HepG2 (cell line): ENCODE measurements at regions not wholly inside any gene's neighbourhood (a gene's known extent, or its start where the extent isn't known, plus 50 kb on each side); places are given as distances from the start of the nearest gene placed in this dataset.

Experiments used
- ATAC-seq: fragments of 200-7000 bp; cut with Tn5 transposase; 3 replicates; pipeline ENCODE4 v1.9.1; 2020; ENCODE audit warnings: mild to moderate bottlenecking, moderate library complexity
- BruUV-seq: library from RNA; stranded (reverse); fragments of 400-500 nt; replicated peaks from 2 replicates; lab custom pipeline; 2021; lab: Mats Ljungman, UMichigan
- CTCF ChIA-PET: fragments of 300-600 bp; formaldehyde crosslinking; extraction: SDS; loops from one replicate; lab custom pipeline; 2021; ENCODE audit warnings: low total read pairs, inconsistent platforms, low intra/inter-chr PET ratio; lab: Yijun Ruan, JAX
- POLR2A ChIA-PET: fragments of 350-600 bp; sonication (Branson Sonifier 250); formaldehyde crosslinking; loops from one replicate; lab custom pipeline; 2020; ENCODE audit warnings: antibody characterized with exemption, inconsistent platforms; lab: Yijun Ruan, JAX
- DNase-seq: peaks from one replicate; pipeline ENCODE4 v3.0.0-alpha.2; 2015; ENCODE audit warnings: low spot score
- FAIRE-seq: peaks from 3 replicates; lab custom pipeline; 2011; peaks lifted over from hg19 to GRCh38; lab: Jason Lieb, UNC
- H2AFZ ChIP-seq: one replicate; pipeline ENCODE4 v1.6.1; 2011; ENCODE audit warnings: low read length, inconsistent platforms
- H3K27ac ChIP-seq: fragments of 300-600 bp; 3 replicates; pipeline ENCODE4 v1.8.0; 2011; ENCODE audit warnings: mixed run types, mild to moderate bottlenecking, mixed read lengths, low read length, inconsistent platforms; ENCODE audit not compliant: insufficient read depth; ENCODE audit errors: extremely low read length
- H3K27me3 ChIP-seq, 2 experiments: fragments of 200-600 bp in 1 of 2; 2 replicates in 1 of 2; 3 replicates in 1 of 2; pipeline versions ENCODE4 v1.6.0 to v1.8.0; 2011; ENCODE audit warnings: low read length in 2 of 2, mild to moderate bottlenecking in 2 of 2, moderate library complexity in 2 of 2, inconsistent platforms in 1 of 2; ENCODE audit not compliant: insufficient read depth in 2 of 2, control insufficient read depth in 1 of 2
- H3K36me3 ChIP-seq, 2 experiments: fragments of 200-600 bp in 1 of 2; replicated peaks in 1 of 2; 2 replicates in 1 of 2; 3 replicates in 1 of 2; pipeline versions ENCODE4 v1.5.1 to v1.8.0; 2011; ENCODE audit warnings: low read length in 2 of 2, inconsistent platforms in 1 of 2; ENCODE audit not compliant: insufficient read depth in 2 of 2, control insufficient read depth in 1 of 2
- H3K4me1 ChIP-seq: 2 replicates; pipeline ENCODE4 v1.5.1; 2012; ENCODE audit warnings: low read length, inconsistent platforms; ENCODE audit not compliant: insufficient read depth
- H3K4me2 ChIP-seq: 2 replicates; pipeline ENCODE4 v1.6.0; 2011; ENCODE audit warnings: low read depth, low read length, inconsistent platforms
- H3K4me3 ChIP-seq, 3 experiments: fragments of 200-600 bp in 1 of 3; sonication (generic), shearing (Covaris generic) in 1 of 3; replicated peaks in 1 of 3; 2 replicates each; pipeline ENCODE4 v1.5.1; 2011 to 2016; ENCODE audit warnings: low read length in 3 of 3, inconsistent platforms in 2 of 3, low read depth in 2 of 3, mild to moderate bottlenecking in 2 of 3, control low read depth in 1 of 3, mixed read lengths in 1 of 3; ENCODE audit not compliant: insufficient read depth in 1 of 3
- H3K79me2 ChIP-seq: one replicate; pipeline ENCODE4 v1.6.1; 2011; ENCODE audit warnings: low read length, inconsistent platforms; ENCODE audit not compliant: insufficient read depth
- H3K9ac ChIP-seq: 2 replicates; pipeline ENCODE4 v1.6.0; 2011; ENCODE audit warnings: mild to moderate bottlenecking, low read depth, low read length, inconsistent platforms; ENCODE audit not compliant: insufficient read depth
- H3K9me3 ChIP-seq: 2 replicates; pipeline ENCODE4 v1.5.1; 2012; ENCODE audit warnings: mild to moderate bottlenecking, low read length
- H4K20me1 ChIP-seq: 2 replicates; pipeline ENCODE4 v1.6.0; 2011; ENCODE audit warnings: inconsistent platforms, mild to moderate bottlenecking, low read length, moderate library complexity; ENCODE audit not compliant: insufficient read depth
- BHLHE40 ChIP-seq: IDR thresholded peaks from 2 replicates; pipeline ENCODE4 v1.6.1; 2011; ENCODE audit warnings: low read length, improper control_type of control experiment
- MAFK ChIP-seq, 2 experiments: IDR thresholded peaks in 1 of 2; conservative IDR thresholded peaks in 1 of 2; 2 replicates each; pipeline ENCODE4 v1.6.1; 2011; ENCODE audit warnings: improper control_type of control experiment in 2 of 2, low read length in 2 of 2
- SRSF1 ChIP-seq: fragments of 200-400 bp; formaldehyde crosslinking; optimal IDR thresholded peaks from 2 replicates; pipeline ENCODE3; 2017; ENCODE audit warnings: mild to moderate bottlenecking, low read depth, low read length, moderate library complexity
- TCF7L2 ChIP-seq: IDR thresholded peaks from 2 replicates; pipeline ENCODE4 v1.6.1; 2011; ENCODE audit warnings: mild to moderate bottlenecking, low read depth, low read length, moderate library complexity
- ZMYM3 ChIP-seq: sonication (generic); formaldehyde crosslinking; IDR thresholded peaks from 2 replicates; pipeline ENCODE4 v1.5.1; 2020; ENCODE audit warnings: mild to moderate bottlenecking, missing genetic modification reagents
- ZNF136 ChIP-seq: sonication (generic); formaldehyde crosslinking; IDR thresholded peaks from 2 replicates; pipeline ENCODE4 v1.8.1; 2022; ENCODE audit warnings: low read depth, mild to moderate bottlenecking, moderate library complexity, missing genetic modification reagents
- ZNF225 ChIP-seq: sonication (generic); formaldehyde crosslinking; IDR thresholded peaks from 2 replicates; pipeline ENCODE4 v1.4.0; 2020; ENCODE audit warnings: mild to moderate bottlenecking, missing genetic modification reagents
- ZNF616 ChIP-seq: sonication (generic); formaldehyde crosslinking; IDR thresholded peaks from 2 replicates; pipeline ENCODE4 v1.5.0; 2020; ENCODE audit warnings: low read depth, mild to moderate bottlenecking, missing genetic modification reagents
- ZNF703 ChIP-seq: sonication (generic); formaldehyde crosslinking; IDR thresholded peaks from 2 replicates; pipeline ENCODE4 v1.5.1; 2020; ENCODE audit warnings: missing genetic modification reagents, mild to moderate bottlenecking, moderate library complexity, borderline replicate concordance
- ZSCAN20 ChIP-seq: sonication (generic); formaldehyde crosslinking; IDR thresholded peaks from 2 replicates; pipeline ENCODE4 v1.4.0; 2020; ENCODE audit warnings: missing genetic modification reagents, mild to moderate bottlenecking, borderline replicate concordance
- WGBS: methylation state at CpG from one replicate; pipeline ENCODE4 v1.1.6; 2017; ENCODE audit warnings: low lambda C conversion rate; 5-methylcytosine and 5-hydroxymethylcytosine counted together
- in situ Hi-C: cut with HindIII; loops from 2 replicates; pipeline ENCODE4 v1.10.0; 2017; ENCODE audit warnings: low pct_unique_long_range_greater_than_20kb; ENCODE audit not compliant: extremely low pct_ligation_motif_present
- intact Hi-C: fragments of 100-400 bp; cut with micrococcal nuclease; formaldehyde crosslinking; loops from one replicate; pipeline ENCODE4 v1.10.0; 2022; ENCODE audit not compliant: unreplicated experiment
- TF ChIP-seq, protein P1 (sequence below): sonication (generic); formaldehyde crosslinking; IDR thresholded peaks from 2 replicates; pipeline ENCODE4 v1.5.1; 2020; ENCODE audit warnings: missing genetic modification reagents, mild to moderate bottlenecking, borderline replicate concordance
- TF ChIP-seq, protein P2 (sequence below): sonication (generic); formaldehyde crosslinking; IDR thresholded peaks from 2 replicates; pipeline ENCODE4 v1.8.0; 2022; ENCODE audit warnings: mild to moderate bottlenecking, missing genetic modification reagents, moderate library complexity
- TF ChIP-seq, protein P3 (sequence below): sonication (generic); formaldehyde crosslinking; IDR thresholded peaks from 2 replicates; pipeline ENCODE4 v1.9.0; 2021; ENCODE audit warnings: missing genetic modification reagents, borderline replicate concordance
- TF ChIP-seq, protein P4 (sequence below): IDR thresholded peaks from 2 replicates; pipeline ENCODE4 v1.6.1; 2016
- TF ChIP-seq, protein P5 (sequence below), 2 experiments: fragments of 450-650 bp in 1 of 2; sonication (generic) in 1 of 2; formaldehyde crosslinking; IDR thresholded peaks; 2 replicates each; pipeline versions ENCODE4 v1.5.0 to v1.8.0; 2020 to 2022; ENCODE audit warnings: mild to moderate bottlenecking in 1 of 2, missing genetic modification reagents in 1 of 2

DNA sequence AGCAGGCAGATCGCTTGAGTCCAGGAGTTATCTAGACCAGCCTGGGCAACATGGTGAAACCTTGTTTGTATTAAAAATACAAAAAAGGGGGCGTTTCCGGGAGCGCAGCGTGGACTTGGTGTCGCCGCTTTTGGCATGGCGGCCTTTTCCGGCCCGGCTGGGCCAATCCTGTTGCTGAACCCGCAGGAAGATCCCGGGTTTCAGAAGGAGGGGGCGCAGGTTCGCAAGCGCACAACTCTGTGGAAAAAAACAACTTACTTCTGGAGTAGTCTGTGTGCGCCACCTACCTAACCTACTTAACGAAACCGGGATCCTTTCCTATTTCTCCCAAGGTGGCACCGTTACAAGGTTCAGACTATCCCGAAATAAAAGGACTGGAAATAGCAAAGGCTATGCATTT lies 198.6 kb downstream of the MSX2 start (continued):
- TF ChIP-seq MAFK (conservative IDR thresholded peaks at IDR 0.05 in 1 of 2, IDR thresholded peaks at IDR 0.05 in 1 of 2; ENCODE audit: low read length in 2 of 2) (no peak), TCF7L2 (no peak), ZNF703 (CRISPR knock-in tag) (no peak)
- TF ChIP-seq, protein P1, sequence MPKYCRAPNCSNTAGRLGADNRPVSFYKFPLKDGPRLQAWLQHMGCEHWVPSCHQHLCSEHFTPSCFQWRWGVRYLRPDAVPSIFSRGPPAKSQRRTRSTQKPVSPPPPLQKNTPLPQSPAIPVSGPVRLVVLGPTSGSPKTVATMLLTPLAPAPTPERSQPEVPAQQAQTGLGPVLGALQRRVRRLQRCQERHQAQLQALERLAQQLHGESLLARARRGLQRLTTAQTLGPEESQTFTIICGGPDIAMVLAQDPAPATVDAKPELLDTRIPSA (CRISPR knock-in tag) = no peak

DNA sequence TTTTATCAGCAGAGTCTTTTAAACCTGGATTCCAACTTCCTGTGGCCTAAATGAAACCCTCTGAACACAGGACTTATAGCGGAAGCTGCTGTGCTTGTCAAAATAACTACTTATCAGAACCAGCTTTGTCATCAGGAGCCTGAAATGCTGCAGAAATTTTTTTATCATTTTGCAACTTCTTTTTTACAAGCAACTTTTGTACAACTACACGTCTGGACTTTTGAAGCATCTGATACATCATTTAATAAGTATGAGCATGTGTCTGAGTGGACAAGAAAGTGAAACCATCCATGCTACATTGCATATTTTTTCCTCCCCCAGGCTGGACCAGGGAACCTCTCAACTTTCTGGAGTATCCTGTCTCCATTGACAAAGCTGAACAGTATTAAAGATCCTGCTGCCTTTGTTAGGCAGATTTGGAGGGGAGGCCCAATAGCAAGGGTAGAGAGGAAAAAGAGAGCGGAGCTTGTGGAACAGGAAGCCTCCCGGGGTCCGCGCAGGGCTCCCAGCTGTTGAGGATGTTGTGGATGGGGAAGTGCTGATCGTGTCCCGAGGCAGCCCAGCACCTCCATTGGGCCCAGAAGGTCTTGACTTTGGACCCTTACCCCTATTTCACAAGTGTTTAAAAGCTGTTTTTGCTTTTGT lies 196.6 kb downstream of the MSX2 start:
- BruUV-seq = no TSS peak
- Histone ChIP-seq H3K4me1 (no peaks in the 10 kb centered on the region), H3K36me3 (no peaks in the 10 kb centered on the region), H4K20me1 (no peaks in the 10 kb centered on the region), H3K27ac (no peak overlapping the region), H3K4me2 (no peak overlapping the region)
- FAIRE-seq = no peak
- CTCF ChIA-PET = no interaction called here
- WGBS = 38% methylated on average over 8 of the region's 8 CpGs
- TF ChIP-seq BHLHE40 = no peak
- TF ChIP-seq, protein P2, sequence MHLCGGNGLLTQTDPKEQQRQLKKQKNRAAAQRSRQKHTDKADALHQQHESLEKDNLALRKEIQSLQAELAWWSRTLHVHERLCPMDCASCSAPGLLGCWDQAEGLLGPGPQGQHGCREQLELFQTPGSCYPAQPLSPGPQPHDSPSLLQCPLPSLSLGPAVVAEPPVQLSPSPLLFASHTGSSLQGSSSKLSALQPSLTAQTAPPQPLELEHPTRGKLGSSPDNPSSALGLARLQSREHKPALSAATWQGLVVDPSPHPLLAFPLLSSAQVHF (CRISPR knock-in tag) = no peak
- no peak for TF ChIP-seq ZSCAN20
- TF ChIP-seq ZMYM3 (CRISPR knock-in tag) = no peak
- TF ChIP-seq, protein P3, sequence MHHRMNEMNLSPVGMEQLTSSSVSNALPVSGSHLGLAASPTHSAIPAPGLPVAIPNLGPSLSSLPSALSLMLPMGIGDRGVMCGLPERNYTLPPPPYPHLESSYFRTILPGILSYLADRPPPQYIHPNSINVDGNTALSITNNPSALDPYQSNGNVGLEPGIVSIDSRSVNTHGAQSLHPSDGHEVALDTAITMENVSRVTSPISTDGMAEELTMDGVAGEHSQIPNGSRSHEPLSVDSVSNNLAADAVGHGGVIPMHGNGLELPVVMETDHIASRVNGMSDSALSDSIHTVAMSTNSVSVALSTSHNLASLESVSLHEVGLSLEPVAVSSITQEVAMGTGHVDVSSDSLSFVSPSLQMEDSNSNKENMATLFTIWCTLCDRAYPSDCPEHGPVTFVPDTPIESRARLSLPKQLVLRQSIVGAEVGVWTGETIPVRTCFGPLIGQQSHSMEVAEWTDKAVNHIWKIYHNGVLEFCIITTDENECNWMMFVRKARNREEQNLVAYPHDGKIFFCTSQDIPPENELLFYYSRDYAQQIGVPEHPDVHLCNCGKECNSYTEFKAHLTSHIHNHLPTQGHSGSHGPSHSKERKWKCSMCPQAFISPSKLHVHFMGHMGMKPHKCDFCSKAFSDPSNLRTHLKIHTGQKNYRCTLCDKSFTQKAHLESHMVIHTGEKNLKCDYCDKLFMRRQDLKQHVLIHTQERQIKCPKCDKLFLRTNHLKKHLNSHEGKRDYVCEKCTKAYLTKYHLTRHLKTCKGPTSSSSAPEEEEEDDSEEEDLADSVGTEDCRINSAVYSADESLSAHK (CRISPR knock-in tag) = no peak
- TF ChIP-seq ZNF136 = no peak
- TF ChIP-seq, protein P4, sequence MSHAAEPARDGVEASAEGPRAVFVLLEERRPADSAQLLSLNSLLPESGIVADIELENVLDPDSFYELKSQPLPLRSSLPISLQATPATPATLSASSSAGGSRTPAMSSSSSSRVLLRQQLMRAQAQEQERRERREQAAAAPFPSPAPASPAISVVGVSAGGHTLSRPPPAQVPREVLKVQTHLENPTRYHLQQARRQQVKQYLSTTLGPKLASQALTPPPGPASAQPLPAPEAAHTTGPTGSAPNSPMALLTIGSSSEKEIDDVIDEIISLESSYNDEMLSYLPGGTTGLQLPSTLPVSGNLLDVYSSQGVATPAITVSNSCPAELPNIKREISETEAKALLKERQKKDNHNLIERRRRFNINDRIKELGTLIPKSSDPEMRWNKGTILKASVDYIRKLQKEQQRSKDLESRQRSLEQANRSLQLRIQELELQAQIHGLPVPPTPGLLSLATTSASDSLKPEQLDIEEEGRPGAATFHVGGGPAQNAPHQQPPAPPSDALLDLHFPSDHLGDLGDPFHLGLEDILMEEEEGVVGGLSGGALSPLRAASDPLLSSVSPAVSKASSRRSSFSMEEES (CRISPR knock-in tag) = no peak
- TF ChIP-seq SRSF1 = no peak
- no peak for TF ChIP-seq ZNF225 (CRISPR knock-in tag)
- TF ChIP-seq, protein P5, sequence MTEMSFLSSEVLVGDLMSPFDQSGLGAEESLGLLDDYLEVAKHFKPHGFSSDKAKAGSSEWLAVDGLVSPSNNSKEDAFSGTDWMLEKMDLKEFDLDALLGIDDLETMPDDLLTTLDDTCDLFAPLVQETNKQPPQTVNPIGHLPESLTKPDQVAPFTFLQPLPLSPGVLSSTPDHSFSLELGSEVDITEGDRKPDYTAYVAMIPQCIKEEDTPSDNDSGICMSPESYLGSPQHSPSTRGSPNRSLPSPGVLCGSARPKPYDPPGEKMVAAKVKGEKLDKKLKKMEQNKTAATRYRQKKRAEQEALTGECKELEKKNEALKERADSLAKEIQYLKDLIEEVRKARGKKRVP (CRISPR knock-in tag; IDR thresholded peaks at IDR 0.05) = no peak
- TF ChIP-seq ZNF616 = no peak
- TF ChIP-seq, all 625 proteins: peak for 0
- no peak overlapping the region for H2AFZ ChIP-seq
- no peaks in the 10 kb centered on the region; a peak in 1 of 5 replicates for H3K27me3 ChIP-seq
- intact Hi-C loops (no loop called here), in situ Hi-C loops (no loop called here)
- H3K9ac ChIP-seq = no peak overlapping the region
- POLR2A ChIA-PET = no interaction called here
- H3K79me2 ChIP-seq = no peaks in the 10 kb centered on the region
- DNase-seq = no peak
- H3K4me3 ChIP-seq = no peak overlapping the region
- ATAC-seq = no peak
- H3K9me3 ChIP-seq = no peaks in the 10 kb centered on the region
